Peyer's patch (tissue), 4 donors: ENCODE measurements at regions not wholly inside any gene's neighbourhood (a gene's known extent, or its start where the extent isn't known, plus 50 kb on each side); places are given as distances from the start of the nearest gene placed in this dataset.

Experiments used
- CTCF ChIP-seq, 6 experiments: fragments of 450-650 bp in 4 of 6; fragments of 200-600 bp in 2 of 6; sonication (generic) in 1 of 6; IDR thresholded peaks; one replicate each; pipeline ENCODE4 v1.5.1; 2017 to 2019; ENCODE audit warnings: antibody characterized with exemption in 6 of 6, mild to moderate bottlenecking in 3 of 6, moderate library complexity in 1 of 6
- POLR2A ChIP-seq, 2 donors: fragments of 450-650 bp; IDR thresholded peaks; one replicate each; pipeline ENCODE4 v1.5.1; 2017; ENCODE audit warnings: antibody characterized with exemption in 2 of 2, mild to moderate bottlenecking in 2 of 2, moderate library complexity in 2 of 2

DNA sequence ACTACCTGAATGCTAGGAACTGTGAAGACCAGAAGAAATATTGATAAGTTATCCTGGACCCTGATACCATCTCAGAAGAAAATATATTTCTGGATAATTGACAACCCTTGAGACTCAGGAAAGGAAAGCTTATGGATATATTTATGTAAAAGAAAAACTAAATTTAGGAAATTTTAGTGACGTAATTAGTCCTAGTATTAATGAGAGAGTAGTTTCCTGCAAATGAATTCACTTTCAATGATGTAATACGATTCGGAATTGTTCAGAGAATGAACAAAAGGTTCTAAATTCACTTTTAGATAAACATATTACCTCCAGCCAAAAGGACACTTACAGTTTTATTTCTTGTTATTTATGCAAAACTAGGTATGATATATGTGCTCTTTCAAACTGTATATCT lies 1120.1 kb upstream of the NCAM2 start:
- TF ChIP-seq POLR2A (IDR thresholded peaks at IDR 0.05) (no peak), CTCF (IDR thresholded peaks at IDR 0.05) (no peak)
